ENCODE measurements at regions not wholly inside any gene's neighbourhood (a gene's known extent, or its start where the extent isn't known, plus 50 kb on each side); places are given as distances from the start of the nearest gene placed in this dataset.

- no peaks in the 10 kb centered on the region for H3K27me3 ChIP-seq
- no peak overlapping the region for H3K4me3 ChIP-seq
- intact Hi-C loops (cut with DNase I), result no loop called here
- H3K9me3 ChIP-seq, result no peaks in the 10 kb centered on the region
- no peaks in the 10 kb centered on the region for H3K4me1 ChIP-seq
- no peaks in the 10 kb centered on the region for H3K36me3 ChIP-seq
- H3K27ac ChIP-seq, result no peak overlapping the region
- no peak for TF ChIP-seq CTCF (IDR thresholded peaks at IDR 0.05)
- no peak for DNase-seq (ENCODE audit: low spot score in 2 of 2)
These were observed 64.2 kb upstream of the DCC start for GRCh38 chr18:52275817-52276216.

GRCh38 chr18:52277785-52278184 lies 62.2 kb upstream of the DCC start:
- Histone ChIP-seq H3K36me3 (no peaks in the 10 kb centered on the region), H3K9me3 (no peaks in the 10 kb centered on the region), H3K4me1 (no peaks in the 10 kb centered on the region), H3K27ac (no peak overlapping the region), H3K27me3 (no peaks in the 10 kb centered on the region), H3K4me3 (no peak overlapping the region)
- intact Hi-C loops (cut with DNase I), result no loop called here
- DNase-seq (ENCODE audit: low spot score in 2 of 2), result no peak
- no peak for TF ChIP-seq CTCF (IDR thresholded peaks at IDR 0.05)

- TF ChIP-seq CTCF (IDR thresholded peaks at IDR 0.05), result no peak
- H3K27me3 ChIP-seq, result no peaks in the 10 kb centered on the region
- H3K27ac ChIP-seq, result no peak overlapping the region
- DNase-seq (ENCODE audit: low spot score in 2 of 2), result no peak
- H3K4me3 ChIP-seq, result no peak overlapping the region
- intact Hi-C loops (cut with DNase I), result no loop called here
- H3K9me3 ChIP-seq, result no peaks in the 10 kb centered on the region
- H3K4me1 ChIP-seq, result no peaks in the 10 kb centered on the region
- no peaks in the 10 kb centered on the region for H3K36me3 ChIP-seq
These were observed 61.8 kb upstream of the DCC start for GRCh38 chr18:52278191-52278590.

DNA sequence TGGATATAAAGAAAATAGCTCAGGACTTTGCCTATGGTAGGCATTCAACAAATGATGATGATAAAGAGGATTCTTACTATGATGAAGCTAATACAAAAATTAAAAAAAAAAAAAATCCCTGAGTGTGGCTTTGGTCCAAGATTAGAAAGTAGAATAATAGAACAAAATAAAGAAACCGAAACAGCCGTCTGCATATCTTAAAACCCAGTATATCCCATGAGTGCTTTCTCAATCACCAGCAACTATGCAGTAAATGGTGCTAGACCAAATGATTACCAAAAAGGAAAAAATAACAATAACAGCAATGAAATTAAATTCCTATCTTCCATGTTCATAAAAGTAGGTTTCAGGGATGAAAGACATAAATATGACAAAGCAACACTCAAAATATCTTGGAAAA lies 59.3 kb upstream of the DCC start:
- no peak for DNase-seq (ENCODE audit: low spot score in 2 of 2)
- Histone ChIP-seq H3K27ac (no peak overlapping the region), H3K36me3 (no peaks in the 10 kb centered on the region), H3K4me1 (no peaks in the 10 kb centered on the region), H3K27me3 (no peaks in the 10 kb centered on the region), H3K9me3 (no peaks in the 10 kb centered on the region), H3K4me3 (no peak overlapping the region)
- intact Hi-C loops (cut with DNase I), result no loop called here
- no peak for TF ChIP-seq CTCF (IDR thresholded peaks at IDR 0.05)

DNA sequence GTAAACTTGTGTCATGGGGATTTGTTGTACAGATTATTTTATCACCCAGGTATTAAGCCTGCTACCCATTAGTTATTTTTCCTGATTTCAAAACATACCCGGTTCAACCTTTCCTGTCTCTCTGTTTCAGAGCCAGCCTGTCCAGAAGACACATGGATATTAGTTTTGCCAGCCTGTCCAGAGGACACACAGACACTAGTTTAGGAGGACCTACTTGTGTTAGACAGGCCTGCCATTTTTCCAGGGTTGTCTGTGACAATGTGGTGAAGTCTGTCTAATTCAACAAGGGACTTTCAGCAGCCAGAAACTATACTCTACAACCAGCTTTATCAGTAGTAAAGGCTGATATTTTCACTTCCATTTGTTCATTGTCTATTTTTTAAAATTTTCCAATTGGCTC lies 56.1 kb upstream of the DCC start:
- H3K4me3 ChIP-seq, result no peak overlapping the region
- no peak overlapping the region for H3K27ac ChIP-seq
- H3K9me3 ChIP-seq, result no peaks in the 10 kb centered on the region
- H3K27me3 ChIP-seq, result no peaks in the 10 kb centered on the region
- intact Hi-C loops (cut with DNase I), result no loop called here
- no peaks in the 10 kb centered on the region for H3K4me1 ChIP-seq
- no peaks in the 10 kb centered on the region for H3K36me3 ChIP-seq
- DNase-seq (ENCODE audit: low spot score in 2 of 2), result no peak
- no peak for TF ChIP-seq CTCF (IDR thresholded peaks at IDR 0.05)

DNA sequence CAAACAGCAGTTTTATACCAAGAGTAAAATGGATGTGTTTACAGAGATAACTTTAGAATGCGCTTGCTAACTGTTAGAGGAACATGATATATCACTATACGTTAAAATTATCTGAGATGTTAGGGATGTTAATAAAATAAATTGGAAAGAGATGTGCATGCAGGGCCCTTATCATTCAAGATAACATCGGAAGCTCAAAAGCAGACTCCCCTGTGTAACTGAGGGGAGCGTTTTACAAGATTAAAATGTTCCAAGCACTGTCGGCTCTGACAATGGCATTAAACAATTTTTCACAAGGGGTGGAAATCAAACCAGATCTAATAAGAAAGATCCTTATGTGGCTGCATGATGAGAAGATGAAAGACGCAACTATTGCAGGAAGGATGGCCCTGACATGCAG lies 53.3 kb upstream of the DCC start:
- Histone ChIP-seq H3K27ac (no peak overlapping the region), H3K9me3 (no peaks in the 10 kb centered on the region), H3K4me1 (no peaks in the 10 kb centered on the region), H3K4me3 (no peak overlapping the region), H3K27me3 (no peaks in the 10 kb centered on the region), H3K36me3 (no peaks in the 10 kb centered on the region)
- DNase-seq (ENCODE audit: low spot score in 2 of 2), result no peak
- intact Hi-C loops (cut with DNase I), result no loop called here
- no peak for TF ChIP-seq CTCF (IDR thresholded peaks at IDR 0.05)

Data from ascending aorta (tissue), 2 donors.